Immature natural killer cell (primary cell): ENCODE measurements at regions not wholly inside any gene's neighbourhood (a gene's known extent, or its start where the extent isn't known, plus 50 kb on each side); places are given as distances from the start of the nearest gene placed in this dataset.

Source experiments
- DNase-seq, 3 donors: peaks; one replicate each; pipeline ENCODE4 v3.0.0; 2022; ENCODE audit warnings: mixed read lengths in 1 of 3
- H3K27ac Mint-ChIP-seq, 6 donors: one replicate each; pipeline ENCODE4 v1.8.0; 2020; ENCODE audit warnings: mixed read lengths in 6 of 6, mild to moderate bottlenecking in 5 of 6, inconsistent platforms in 4 of 6, moderate library complexity in 3 of 6
- H3K27me3 Mint-ChIP-seq, 3 donors: one replicate each; pipeline ENCODE4 v1.8.0; 2020 to 2021; ENCODE audit warnings: low read depth in 3 of 3, mild to moderate bottlenecking in 3 of 3, mixed read lengths in 3 of 3, moderate library complexity in 3 of 3, inconsistent platforms in 1 of 3
- H3K36me3 Mint-ChIP-seq, 3 donors: one replicate each; pipeline ENCODE4 v1.8.0; 2020; ENCODE audit warnings: mixed read lengths in 3 of 3, inconsistent platforms in 2 of 3, mild to moderate bottlenecking in 2 of 3
- H3K4me1 Mint-ChIP-seq, 2 donors: one replicate each; pipeline ENCODE4 v1.8.0; 2020; ENCODE audit warnings: inconsistent platforms in 2 of 2, mild to moderate bottlenecking in 2 of 2, mixed read lengths in 2 of 2, moderate library complexity in 1 of 2
- H3K4me3 Mint-ChIP-seq, 5 donors: one replicate each; pipeline ENCODE4 v1.8.0; 2020; ENCODE audit warnings: mild to moderate bottlenecking in 5 of 5, mixed read lengths in 5 of 5, inconsistent platforms in 3 of 5, moderate library complexity in 3 of 5
- H3K9me3 Mint-ChIP-seq, 6 donors: one replicate each; pipeline ENCODE4 v1.8.0; 2020; ENCODE audit warnings: mild to moderate bottlenecking in 6 of 6, mixed read lengths in 6 of 6, inconsistent platforms in 4 of 6, moderate library complexity in 3 of 6

DNA sequence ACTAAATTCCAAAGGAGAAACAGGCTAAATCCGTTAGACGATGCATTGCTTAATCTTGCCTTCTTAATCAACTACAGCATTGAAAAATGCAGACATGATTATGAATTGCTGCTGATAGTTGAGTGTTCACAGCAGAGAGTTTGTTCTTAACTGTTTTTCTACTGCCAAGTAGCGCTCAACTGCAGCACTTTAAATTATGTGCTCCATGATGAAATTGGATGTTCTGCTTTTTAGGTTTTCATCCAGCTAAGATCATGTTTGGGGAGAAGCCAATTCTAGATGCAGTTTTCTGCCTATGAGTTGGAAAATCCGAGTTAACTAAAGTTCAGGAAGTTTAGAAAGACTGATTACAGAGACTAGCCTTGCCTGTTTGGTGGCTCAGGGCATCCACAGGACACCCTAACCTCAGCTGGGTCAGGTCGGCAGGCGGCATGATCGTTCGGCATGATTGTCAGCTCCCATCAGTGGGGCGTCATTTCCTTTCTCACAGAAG is 119.4 kb upstream of the PIEZO2 start:
- Mint-ChIP-seq H3K4me1 (no peaks in the 10 kb centered on the region), H3K36me3 (peaks cover 0 to 1% (median 0%) of the 10 kb centered on the region in 3 donors), H3K4me3 (no peak overlapping the region), H3K9me3 (peaks cover 5 to 28% (median 12%) of the 10 kb centered on the region in 6 donors), H3K27ac (no peak overlapping the region), H3K27me3 (peaks cover 0 to 4% (median 0%) of the 10 kb centered on the region in 3 donors)
- no peak for DNase-seq

GRCh38 chr18:11268153-11268552 is 118.8 kb upstream of the PIEZO2 start:
- no peak overlapping the region for H3K27ac Mint-ChIP-seq
- H3K4me1 Mint-ChIP-seq: no peaks in the 10 kb centered on the region
- peaks cover 0 to 3% (median 0%) of the 10 kb centered on the region in 3 donors for H3K36me3 Mint-ChIP-seq
- H3K27me3 Mint-ChIP-seq: peaks cover 0 to 2% (median 0%) of the 10 kb centered on the region in 3 donors
- peaks cover 9 to 35% (median 18%) of the 10 kb centered on the region in 6 donors for H3K9me3 Mint-ChIP-seq
- DNase-seq: no peak
- H3K4me3 Mint-ChIP-seq: no peak overlapping the region

GRCh38 chr18:11266781-11267480 is 117.6 kb upstream of the PIEZO2 start:
- H3K4me1 Mint-ChIP-seq: no peaks in the 10 kb centered on the region
- no peak overlapping the region for H3K4me3 Mint-ChIP-seq
- peaks cover 8 to 38% (median 19%) of the 10 kb centered on the region in 6 donors for H3K9me3 Mint-ChIP-seq
- H3K36me3 Mint-ChIP-seq: peaks cover 0 to 3% (median 0%) of the 10 kb centered on the region in 3 donors
- no peak overlapping the region for H3K27ac Mint-ChIP-seq
- no peak for DNase-seq
- H3K27me3 Mint-ChIP-seq: peaks cover 0 to 2% (median 0%) of the 10 kb centered on the region in 3 donors

DNA sequence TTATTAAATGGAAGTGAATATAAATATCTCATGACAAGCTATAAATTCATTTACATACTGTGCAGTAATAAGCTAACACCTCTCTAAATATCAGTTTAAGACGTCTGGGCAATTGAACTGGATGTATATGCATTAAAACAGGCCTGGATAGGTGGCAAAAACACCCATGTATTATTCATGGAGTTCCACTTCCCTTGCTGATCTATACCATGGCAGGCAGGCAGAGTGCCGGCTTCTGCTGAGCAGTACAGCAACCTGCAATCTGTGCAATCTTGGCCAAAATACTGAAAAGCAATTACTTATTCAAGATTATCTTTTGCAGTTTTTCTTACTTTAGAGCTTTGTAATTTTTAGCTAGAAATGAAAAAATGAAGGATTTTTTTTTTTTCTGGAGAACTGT is 112.1 kb upstream of the PIEZO2 start:
- Mint-ChIP-seq H3K27ac (no peak overlapping the region), H3K36me3 (peaks cover 0 to 3% (median 0%) of the 10 kb centered on the region in 3 donors), H3K9me3 (peaks cover 13 to 26% (median 20%) of the 10 kb centered on the region in 6 donors), H3K4me3 (no peak overlapping the region), H3K27me3 (peaks cover 1 to 11% (median 2%) of the 10 kb centered on the region in 3 donors), H3K4me1 (no peaks in the 10 kb centered on the region)
- no peak for DNase-seq

DNA sequence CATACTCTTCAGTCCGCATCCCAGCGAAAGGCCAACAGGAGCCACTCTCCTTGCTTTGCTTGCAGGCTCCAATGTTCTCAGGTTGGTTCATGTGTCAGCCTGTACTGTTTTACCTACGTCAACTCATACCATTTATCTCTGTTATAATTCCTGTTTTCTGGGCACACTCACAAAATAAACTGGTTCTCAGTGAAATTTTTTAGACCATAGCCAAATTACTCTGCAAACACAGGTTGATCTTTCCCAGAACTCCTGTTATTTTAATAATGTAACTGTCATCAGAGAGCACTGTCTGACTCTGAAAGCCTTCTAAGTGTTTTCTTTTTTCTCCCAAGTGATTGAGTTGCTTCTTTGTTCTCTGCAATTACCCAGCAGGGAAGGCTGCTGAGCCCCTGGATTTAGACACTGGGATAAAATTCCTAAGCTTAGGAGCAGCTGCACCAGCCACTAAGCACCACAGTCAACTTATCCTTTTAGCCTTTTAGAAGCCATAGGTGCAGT is 111.6 kb upstream of the PIEZO2 start:
- no peak overlapping the region for H3K27ac Mint-ChIP-seq
- no peak overlapping the region for H3K4me3 Mint-ChIP-seq
- H3K4me1 Mint-ChIP-seq: no peaks in the 10 kb centered on the region
- H3K9me3 Mint-ChIP-seq: peaks cover 13 to 26% (median 20%) of the 10 kb centered on the region in 6 donors
- no peak for DNase-seq
- peaks cover 1 to 11% (median 2%) of the 10 kb centered on the region in 3 donors for H3K27me3 Mint-ChIP-seq
- H3K36me3 Mint-ChIP-seq: peaks cover 0 to 3% (median 0%) of the 10 kb centered on the region in 3 donors

- Mint-ChIP-seq H3K27ac (no peak overlapping the region), H3K4me3 (no peak overlapping the region), H3K4me1 (no peaks in the 10 kb centered on the region), H3K36me3 (peaks cover 0 to 3% (median 0%) of the 10 kb centered on the region in 3 donors), H3K9me3 (peaks cover 10 to 22% (median 16%) of the 10 kb centered on the region in 6 donors), H3K27me3 (peaks cover 1 to 11% (median 2%) of the 10 kb centered on the region in 3 donors)
- no peak for DNase-seq
These were observed 110.2 kb upstream of the PIEZO2 start for GRCh38 chr18:11259469-11260150.

GRCh38 chr18:11258039-11258610 is 108.8 kb upstream of the PIEZO2 start:
- H3K36me3 Mint-ChIP-seq: no peaks in the 10 kb centered on the region
- no peaks in the 10 kb centered on the region for H3K4me1 Mint-ChIP-seq
- no peak for DNase-seq
- peaks cover 3 to 11% (median 10%) of the 10 kb centered on the region in 6 donors for H3K9me3 Mint-ChIP-seq
- no peak overlapping the region for H3K27ac Mint-ChIP-seq
- H3K4me3 Mint-ChIP-seq: no peak overlapping the region
- peaks cover 1 to 11% (median 2%) of the 10 kb centered on the region in 3 donors for H3K27me3 Mint-ChIP-seq

GRCh38 chr18:11256251-11256650 is 106.9 kb upstream of the PIEZO2 start:
- no peak overlapping the region for H3K27ac Mint-ChIP-seq
- peaks cover 1 to 6% (median 2%) of the 10 kb centered on the region in 3 donors for H3K27me3 Mint-ChIP-seq
- no peaks in the 10 kb centered on the region for H3K4me1 Mint-ChIP-seq
- no peak for DNase-seq
- no peaks in the 10 kb centered on the region for H3K36me3 Mint-ChIP-seq
- no peak overlapping the region for H3K4me3 Mint-ChIP-seq
- peaks cover 0 to 13% (median 4%) of the 10 kb centered on the region in 6 donors for H3K9me3 Mint-ChIP-seq

DNA sequence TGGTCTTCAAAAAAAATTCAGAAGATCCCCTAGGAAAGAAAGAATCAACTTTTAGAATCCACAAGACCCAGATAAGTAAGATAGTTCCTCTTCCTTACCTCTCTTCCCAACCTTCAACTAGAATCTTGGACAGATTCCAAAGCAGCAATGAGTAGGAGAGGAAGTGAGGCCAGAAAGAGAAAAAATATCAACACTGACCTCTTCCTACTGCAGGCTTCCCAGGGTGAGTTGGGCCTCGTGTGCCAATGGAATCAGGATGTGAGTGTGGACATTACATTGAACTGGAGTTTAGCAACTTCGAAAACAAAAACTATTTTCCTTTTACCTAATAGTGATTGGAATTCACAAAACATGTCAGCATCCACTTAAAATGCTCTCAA is 102.5 kb upstream of the PIEZO2 start:
- no peaks in the 10 kb centered on the region for H3K36me3 Mint-ChIP-seq
- no peak for DNase-seq
- no peak overlapping the region for H3K27ac Mint-ChIP-seq
- H3K4me1 Mint-ChIP-seq: no peaks in the 10 kb centered on the region
- peaks cover 0 to 7% (median 4%) of the 10 kb centered on the region in 6 donors for H3K9me3 Mint-ChIP-seq
- peaks cover 0 to 2% (median 0%) of the 10 kb centered on the region in 3 donors for H3K27me3 Mint-ChIP-seq
- no peak overlapping the region for H3K4me3 Mint-ChIP-seq

DNA sequence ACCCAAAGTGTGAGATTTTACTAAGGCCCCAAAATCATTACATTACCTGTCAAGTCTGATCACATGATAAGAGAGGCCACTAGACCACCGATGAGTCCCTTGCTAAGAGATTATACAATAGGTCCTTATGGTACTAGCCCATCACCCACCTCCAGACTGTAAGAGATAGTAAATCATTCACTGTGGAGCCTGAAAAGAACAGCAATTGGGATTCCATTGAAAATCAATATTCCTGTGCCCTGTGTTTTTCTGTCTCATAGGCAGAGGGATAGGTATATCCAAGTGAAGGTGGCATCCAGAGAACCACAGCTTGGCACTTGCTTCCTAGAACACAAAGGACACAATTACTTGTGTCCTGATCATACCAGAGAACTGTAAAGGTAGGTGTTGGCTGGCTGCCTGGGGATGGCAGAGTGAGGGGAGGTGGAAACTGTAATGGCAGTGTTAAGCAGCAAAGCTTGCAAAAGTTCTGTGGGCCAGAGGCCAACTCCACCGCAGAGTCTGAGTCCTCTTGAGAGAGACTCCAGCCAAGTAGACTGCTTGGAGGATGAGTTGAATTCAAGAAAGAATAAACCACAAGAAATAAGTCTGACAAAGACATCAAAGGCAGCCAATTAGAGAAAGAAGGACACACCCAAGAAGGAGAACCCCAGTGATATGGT is 102.0 kb upstream of the PIEZO2 start:
- no peak for DNase-seq
- H3K9me3 Mint-ChIP-seq: peaks cover 0 to 7% (median 4%) of the 10 kb centered on the region in 6 donors
- H3K4me1 Mint-ChIP-seq: no peaks in the 10 kb centered on the region
- H3K36me3 Mint-ChIP-seq: no peaks in the 10 kb centered on the region
- peaks cover 0 to 2% (median 0%) of the 10 kb centered on the region in 3 donors for H3K27me3 Mint-ChIP-seq
- no peak overlapping the region for H3K4me3 Mint-ChIP-seq
- H3K27ac Mint-ChIP-seq: no peak overlapping the region

DNA sequence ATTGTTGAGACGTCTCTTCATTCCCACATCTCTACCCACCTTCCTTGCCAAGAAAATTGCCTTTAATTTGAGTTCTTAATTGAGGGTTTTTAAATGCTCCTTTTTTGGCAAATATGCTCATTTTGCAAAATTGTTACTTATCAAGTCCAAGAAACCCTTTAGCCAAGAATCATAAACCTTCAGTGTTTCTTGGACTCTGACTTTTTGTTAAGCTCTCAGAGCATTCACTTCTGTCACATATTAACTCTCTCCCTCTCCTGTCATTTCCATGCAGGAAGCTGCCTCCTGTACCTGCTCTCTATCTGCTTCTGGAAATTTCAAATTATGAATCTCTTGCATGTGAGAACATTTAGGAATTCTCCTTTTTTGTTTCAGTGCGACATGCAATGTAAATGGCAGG is 100.0 kb upstream of the PIEZO2 start:
- Mint-ChIP-seq H3K27ac (no peak overlapping the region), H3K4me3 (no peak overlapping the region), H3K27me3 (peaks cover 0 to 2% (median 0%) of the 10 kb centered on the region in 3 donors), H3K36me3 (no peaks in the 10 kb centered on the region), H3K4me1 (no peaks in the 10 kb centered on the region), H3K9me3 (peaks cover 0 to 7% (median 4%) of the 10 kb centered on the region in 6 donors)
- no peak for DNase-seq

- no peaks in the 10 kb centered on the region for H3K4me1 Mint-ChIP-seq
These were observed 98.1 kb upstream of the PIEZO2 start for GRCh38 chr18:11247381-11247970.

More at GRCh38 chr18:11247381-11247970, 98.1 kb upstream of the PIEZO2 start:
- Mint-ChIP-seq H3K27me3 (peaks cover 0 to 2% (median 0%) of the 10 kb centered on the region in 3 donors), H3K36me3 (no peaks in the 10 kb centered on the region), H3K4me3 (no peak overlapping the region), H3K9me3 (peaks cover 2 to 12% (median 5%) of the 10 kb centered on the region in 6 donors), H3K27ac (no peak overlapping the region)
- DNase-seq: no peak
